Astrocyte (in vitro differentiated cells and primary cell): ENCODE measurements at regions not wholly inside any gene's neighbourhood (a gene's known extent, or its start where the extent isn't known, plus 50 kb on each side); places are given as distances from the start of the nearest gene placed in this dataset.

ENCODE experiments used
- DNase-seq: peaks from one replicate; pipeline ENCODE4 v3.0.0-alpha.2; 2010; ENCODE audit warnings: low read depth
- FAIRE-seq: peaks from 2 replicates; lab custom pipeline; 2011; peaks lifted over from hg19 to GRCh38; lab: Jason Lieb, UNC
- H2AFZ ChIP-seq: 2 replicates; pipeline ENCODE4 v1.6.0; 2012; ENCODE audit warnings: low read depth, low read length, inconsistent platforms
- H3K27ac ChIP-seq: 2 replicates; pipeline ENCODE4 v1.5.1; 2011; ENCODE audit warnings: low read depth, low read length, inconsistent platforms
- H3K27me3 ChIP-seq: 2 replicates; pipeline ENCODE4 v1.6.0; 2011; ENCODE audit warnings: low read length, inconsistent platforms; ENCODE audit not compliant: insufficient read depth
- H3K36me3 ChIP-seq: 2 replicates; pipeline ENCODE4 v1.5.1; 2011; ENCODE audit warnings: low read length, inconsistent platforms; ENCODE audit not compliant: insufficient read depth
- H3K4me1 ChIP-seq: 2 replicates; pipeline ENCODE4 v1.5.1; 2011; ENCODE audit warnings: low read length, inconsistent platforms; ENCODE audit not compliant: insufficient read depth
- H3K4me2 ChIP-seq: 2 replicates; pipeline ENCODE4 v1.6.0; 2012; ENCODE audit warnings: low read length, inconsistent platforms
- H3K4me3 ChIP-seq: 2 replicates; pipeline ENCODE4 v1.5.1; 2011; ENCODE audit warnings: low read depth, mild to moderate bottlenecking, low read length, inconsistent platforms; ENCODE audit not compliant: insufficient read depth
- H3K79me2 ChIP-seq: 2 replicates; pipeline ENCODE4 v1.6.0; 2012; ENCODE audit warnings: mild to moderate bottlenecking, low read length, inconsistent platforms; ENCODE audit not compliant: insufficient read depth
- H3K9ac ChIP-seq: 2 replicates; pipeline ENCODE4 v1.6.0; 2012; ENCODE audit warnings: mild to moderate bottlenecking, low read length, inconsistent platforms
- H3K9me3 ChIP-seq: 2 replicates; pipeline ENCODE4 v1.5.1; 2012; ENCODE audit warnings: low read depth, mild to moderate bottlenecking, low read length, inconsistent platforms; ENCODE audit not compliant: insufficient read depth
- H4K20me1 ChIP-seq: 2 replicates; pipeline ENCODE4 v1.6.0; 2012; ENCODE audit warnings: low read length, inconsistent platforms; ENCODE audit not compliant: insufficient read depth
- H3K27ac Mint-ChIP-seq: one replicate; pipeline ENCODE4 v1.8.0; 2021; ENCODE audit warnings: mild to moderate bottlenecking, mixed read lengths; ENCODE audit not compliant: unreplicated experiment
- H3K27me3 Mint-ChIP-seq: one replicate; pipeline ENCODE4 v1.8.0; 2021; ENCODE audit warnings: low read depth, mixed read lengths; ENCODE audit not compliant: unreplicated experiment
- H3K36me3 Mint-ChIP-seq: one replicate; pipeline ENCODE4 v1.8.0; 2021; ENCODE audit warnings: low read depth, mixed read lengths; ENCODE audit not compliant: unreplicated experiment
- H3K4me1 Mint-ChIP-seq: one replicate; pipeline ENCODE4 v1.8.0; 2021; ENCODE audit warnings: low read depth, mixed read lengths; ENCODE audit not compliant: unreplicated experiment
- H3K4me3 Mint-ChIP-seq: one replicate; pipeline ENCODE4 v1.8.0; 2021; ENCODE audit warnings: mild to moderate bottlenecking, moderate library complexity, mixed read lengths; ENCODE audit not compliant: unreplicated experiment
- H3K9me3 Mint-ChIP-seq: one replicate; pipeline ENCODE4 v1.8.0; 2021; ENCODE audit warnings: mild to moderate bottlenecking, mixed read lengths; ENCODE audit not compliant: unreplicated experiment
- CTCF ChIP-seq: IDR thresholded peaks from 2 replicates; pipeline ENCODE4 v1.5.1; 2011; ENCODE audit warnings: low read depth, mild to moderate bottlenecking, inconsistent platforms, low read length, moderate library complexity; ENCODE audit not compliant: insufficient read depth
- EZH2 ChIP-seq: IDR thresholded peaks from 2 replicates; pipeline ENCODE4 v1.6.1; 2012; ENCODE audit warnings: mild to moderate bottlenecking, low read length, inconsistent platforms; ENCODE audit not compliant: insufficient read depth

- no peak overlapping the region for H3K4me3 ChIP-seq
- H3K4me1 Mint-ChIP-seq = peaks cover 16% of the 10 kb centered on the region
- no peak overlapping the region for H2AFZ ChIP-seq
- H3K9me3 Mint-ChIP-seq = no peaks in the 10 kb centered on the region
- DNase-seq = no peak
- no peaks in the 10 kb centered on the region for H3K36me3 Mint-ChIP-seq
- no peaks in the 10 kb centered on the region for H3K9me3 ChIP-seq
- no peak overlapping the region for H3K27ac ChIP-seq
- no peak for FAIRE-seq
- H3K79me2 ChIP-seq = no peaks in the 10 kb centered on the region
- no peaks in the 10 kb centered on the region for H3K27me3 ChIP-seq
- no peak overlapping the region for H3K27ac Mint-ChIP-seq
- no peaks in the 10 kb centered on the region for H3K4me1 ChIP-seq
- H3K27me3 Mint-ChIP-seq = no peaks in the 10 kb centered on the region
- no peak overlapping the region for H3K4me2 ChIP-seq
- TF ChIP-seq EZH2 = no peak
- no peak for TF ChIP-seq CTCF
- no peaks in the 10 kb centered on the region for H4K20me1 ChIP-seq
- H3K36me3 ChIP-seq = no peaks in the 10 kb centered on the region
- no peak overlapping the region for H3K9ac ChIP-seq
- H3K4me3 Mint-ChIP-seq = no peak overlapping the region
Observed at GRCh38 chr12:89075880-89076540, 276.3 kb downstream of the DUSP6 start.

GRCh38 chr12:89073659-89074058 lies 278.6 kb downstream of the DUSP6 start:
- no peaks in the 10 kb centered on the region for H3K27me3 Mint-ChIP-seq
- H3K79me2 ChIP-seq = no peaks in the 10 kb centered on the region
- no peaks in the 10 kb centered on the region for H3K9me3 ChIP-seq
- H3K36me3 Mint-ChIP-seq = no peaks in the 10 kb centered on the region
- no peak for DNase-seq
- no peaks in the 10 kb centered on the region for H3K4me1 ChIP-seq
- no peaks in the 10 kb centered on the region for H3K27me3 ChIP-seq
- no peak overlapping the region for H2AFZ ChIP-seq
- H3K27ac Mint-ChIP-seq = no peak overlapping the region
- H3K9me3 Mint-ChIP-seq = no peaks in the 10 kb centered on the region
- peaks cover 21% of the 10 kb centered on the region for H3K4me1 Mint-ChIP-seq
- H4K20me1 ChIP-seq = no peaks in the 10 kb centered on the region
- H3K4me3 Mint-ChIP-seq = no peak overlapping the region
- H3K27ac ChIP-seq = peak overlapping the region; percentile 14
- no peaks in the 10 kb centered on the region for H3K36me3 ChIP-seq
- FAIRE-seq = no peak
- H3K4me3 ChIP-seq = no peak overlapping the region
- H3K4me2 ChIP-seq = no peak overlapping the region
- no peak overlapping the region for H3K9ac ChIP-seq
- TF ChIP-seq CTCF = no peak
- no peak for TF ChIP-seq EZH2

GRCh38 chr12:89073027-89073398 lies 279.3 kb downstream of the DUSP6 start:
- Histone ChIP-seq H3K79me2 (no peaks in the 10 kb centered on the region), H3K27ac (peak overlapping the region; percentile 14), H3K27me3 (no peaks in the 10 kb centered on the region), H4K20me1 (no peaks in the 10 kb centered on the region), H3K4me1 (no peaks in the 10 kb centered on the region), H3K9ac (no peak overlapping the region), H3K36me3 (no peaks in the 10 kb centered on the region), H3K9me3 (no peaks in the 10 kb centered on the region), H3K4me3 (no peak overlapping the region), H3K4me2 (peak overlapping the region; percentile 1), H2AFZ (no peak overlapping the region)
- H3K27ac Mint-ChIP-seq = no peak overlapping the region
- H3K27me3 Mint-ChIP-seq = no peaks in the 10 kb centered on the region
- no peaks in the 10 kb centered on the region for H3K36me3 Mint-ChIP-seq
- H3K9me3 Mint-ChIP-seq = no peaks in the 10 kb centered on the region
- peaks cover 21% of the 10 kb centered on the region for H3K4me1 Mint-ChIP-seq
- FAIRE-seq = peak; percentile 82
- no peak overlapping the region for H3K4me3 Mint-ChIP-seq
- DNase-seq = peak; percentile 88
- no peak for TF ChIP-seq EZH2
- TF ChIP-seq CTCF = no peak
